ENCODE measurements at regions not wholly inside any gene's neighbourhood (a gene's known extent, or its start where the extent isn't known, plus 50 kb on each side); places are given as distances from the start of the nearest gene placed in this dataset.

- peak; percentile 43 for DNase-seq (ENCODE audit: low read depth)
Measured at GRCh38 chrX:40278340-40279090, 180.8 kb upstream of the BCOR start.

DNA sequence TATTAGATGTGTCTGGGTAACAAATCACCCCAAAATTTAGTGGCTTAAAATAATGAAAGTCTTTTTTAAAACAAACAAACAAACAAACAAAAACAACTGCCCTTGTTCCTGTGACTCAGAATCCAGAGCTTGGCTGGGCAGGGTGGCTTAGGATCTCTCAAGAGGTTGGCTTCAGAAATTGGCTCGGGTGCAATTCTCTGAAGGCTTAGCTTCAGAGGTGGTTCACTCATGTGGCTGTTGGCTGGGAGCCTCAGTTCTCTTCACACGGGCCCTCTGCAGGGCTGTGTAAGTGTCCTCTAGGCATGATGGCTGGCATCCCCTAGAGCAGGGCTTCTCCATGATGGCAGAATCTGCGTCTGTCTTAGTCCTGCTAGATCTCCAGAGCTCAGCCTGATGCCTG is 179.9 kb upstream of the BCOR start:
- no peak for DNase-seq (ENCODE audit: low read depth)

GRCh38 chrX:40273356-40274050 is 175.7 kb upstream of the BCOR start:
- DNase-seq (ENCODE audit: low read depth), result no peak

DNA sequence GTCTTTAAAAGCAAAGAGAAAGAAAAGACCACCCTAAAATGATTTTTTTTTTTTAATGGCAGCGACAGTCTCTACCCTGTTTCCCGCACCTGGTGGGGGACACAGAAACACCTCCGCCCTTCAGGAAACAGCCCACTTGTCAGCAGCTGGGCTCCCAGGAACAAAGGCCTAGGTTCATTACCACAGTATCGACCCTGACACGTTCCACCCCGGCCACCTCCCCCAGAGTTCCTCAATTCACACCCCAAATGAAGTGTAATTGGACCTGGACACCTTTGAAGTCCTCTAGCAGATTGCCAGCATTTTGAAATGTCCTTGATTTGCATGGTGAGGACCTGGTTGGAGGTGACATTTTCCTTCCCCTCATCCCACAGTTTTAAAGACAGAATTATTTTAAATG is 175.0 kb upstream of the BCOR start:
- no peak for DNase-seq (ENCODE audit: low read depth)

GRCh38 chrX:40272141-40272540 is 174.4 kb upstream of the BCOR start:
- no peak for DNase-seq (ENCODE audit: low read depth)

- no peak for DNase-seq (ENCODE audit: low read depth)
Measured at GRCh38 chrX:40268188-40268520, 170.4 kb upstream of the BCOR start.

- DNase-seq (ENCODE audit: low read depth), result no peak
Measured at GRCh38 chrX:40267334-40268187, 169.8 kb upstream of the BCOR start.

- peak; percentile 24 for DNase-seq (ENCODE audit: low read depth)
Measured at GRCh38 chrX:40266490-40267333, 169.0 kb upstream of the BCOR start.

DNA sequence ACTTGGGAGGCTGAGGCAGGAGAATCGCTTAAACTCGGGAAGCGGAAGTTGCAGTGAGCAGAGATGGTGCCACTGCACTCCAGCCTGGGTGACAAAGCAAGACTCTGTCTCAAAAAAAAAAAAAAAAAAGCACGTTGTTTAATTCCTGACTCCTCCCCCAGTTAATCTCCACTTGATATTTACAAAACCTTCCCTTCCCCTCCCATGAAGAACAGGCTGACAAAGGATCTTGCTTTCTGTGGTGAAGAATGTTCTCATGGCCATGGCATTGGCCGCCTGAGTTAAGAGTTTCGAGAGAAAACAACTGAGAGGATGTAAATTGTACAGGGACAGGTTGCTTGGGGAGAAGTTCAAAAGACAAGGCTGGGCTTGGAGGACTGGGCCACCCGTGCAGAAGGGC is 168.2 kb upstream of the BCOR start:
- DNase-seq (ENCODE audit: low read depth), result no peak

- DNase-seq (ENCODE audit: low read depth), result no peak
Measured at GRCh38 chrX:40263014-40263560, 165.3 kb upstream of the BCOR start.

- DNase-seq (ENCODE audit: low read depth), result no peak
Measured at GRCh38 chrX:40262157-40263013, 164.6 kb upstream of the BCOR start.

- no peak for DNase-seq (ENCODE audit: low read depth)
Measured at GRCh38 chrX:40261833-40262156, 164.0 kb upstream of the BCOR start.

DNA sequence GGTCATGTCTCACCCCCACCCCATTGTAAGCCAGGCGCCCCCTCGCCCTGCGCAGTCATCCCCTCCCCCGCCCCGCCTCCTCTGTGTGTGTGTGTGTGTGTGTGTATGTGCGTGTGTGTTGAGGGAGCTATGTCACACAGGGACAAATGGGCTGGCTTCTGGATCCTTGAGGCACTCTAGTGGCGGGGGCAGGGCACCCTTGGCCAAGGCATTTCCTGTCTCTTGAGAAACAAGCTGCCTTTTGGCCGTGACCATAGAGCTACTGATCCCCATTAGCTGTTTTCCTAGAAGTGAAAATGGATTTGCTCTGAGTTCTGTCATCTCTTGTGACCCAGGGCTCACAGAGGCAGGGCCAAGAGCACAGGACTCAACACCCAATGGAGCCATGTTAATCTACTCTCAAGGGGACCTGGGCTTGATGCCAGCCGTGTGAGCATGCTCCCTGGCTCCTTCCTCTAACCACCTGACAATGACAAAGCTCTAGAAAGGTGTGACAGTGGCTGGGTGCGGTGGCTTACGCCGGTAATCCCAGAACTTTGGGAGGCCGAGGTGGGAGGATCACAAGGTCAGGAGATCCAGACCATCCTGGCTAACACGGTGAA is 162.5 kb upstream of the BCOR start:
- DNase-seq (ENCODE audit: low read depth), result no peak

GRCh38 chrX:40258909-40259308 is 161.2 kb upstream of the BCOR start:
- DNase-seq (ENCODE audit: low read depth), result no peak

DNA sequence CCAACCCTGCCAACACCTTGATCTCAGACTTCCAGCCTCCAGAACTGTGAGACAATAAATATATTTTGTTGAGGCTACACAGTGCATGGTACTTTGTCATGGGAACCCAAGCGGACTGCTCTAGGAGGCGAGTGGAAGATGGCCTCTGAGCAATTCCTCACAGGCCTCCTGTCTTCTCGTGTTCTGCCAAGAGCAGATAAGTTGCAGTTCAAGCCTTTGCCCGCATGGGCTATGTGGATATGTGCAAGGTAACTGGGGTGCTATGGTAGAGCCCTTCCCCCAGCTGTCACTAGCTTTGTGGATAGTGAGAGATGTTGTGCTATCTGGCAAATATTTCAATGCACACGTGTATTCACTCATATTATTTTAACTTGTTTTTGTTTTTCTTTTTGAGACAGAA is 156.0 kb upstream of the BCOR start:
- no peak for DNase-seq (ENCODE audit: low read depth)

DNA sequence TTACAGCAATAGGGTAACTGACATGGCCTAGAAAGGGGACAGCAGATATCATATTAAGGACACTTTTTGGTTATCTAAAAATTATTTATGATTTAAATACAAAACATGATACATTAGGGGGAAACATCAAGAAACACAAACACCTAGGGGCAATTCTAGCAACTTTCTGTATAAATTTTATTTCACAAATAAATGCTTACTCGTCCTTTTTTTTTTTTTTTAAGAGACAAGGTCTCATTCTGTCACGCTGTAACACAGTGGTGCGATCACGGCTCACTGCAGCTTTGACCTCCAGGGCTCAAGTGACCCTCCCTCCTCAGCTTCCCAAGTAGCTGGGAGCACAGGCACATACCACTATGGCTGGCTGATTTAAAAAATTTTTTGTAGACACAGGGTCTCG is 151.8 kb upstream of the BCOR start:
- DNase-seq (ENCODE audit: low read depth), result no peak

GRCh38 chrX:40248822-40249221 is 151.1 kb upstream of the BCOR start:
- no peak for DNase-seq (ENCODE audit: low read depth)

DNA sequence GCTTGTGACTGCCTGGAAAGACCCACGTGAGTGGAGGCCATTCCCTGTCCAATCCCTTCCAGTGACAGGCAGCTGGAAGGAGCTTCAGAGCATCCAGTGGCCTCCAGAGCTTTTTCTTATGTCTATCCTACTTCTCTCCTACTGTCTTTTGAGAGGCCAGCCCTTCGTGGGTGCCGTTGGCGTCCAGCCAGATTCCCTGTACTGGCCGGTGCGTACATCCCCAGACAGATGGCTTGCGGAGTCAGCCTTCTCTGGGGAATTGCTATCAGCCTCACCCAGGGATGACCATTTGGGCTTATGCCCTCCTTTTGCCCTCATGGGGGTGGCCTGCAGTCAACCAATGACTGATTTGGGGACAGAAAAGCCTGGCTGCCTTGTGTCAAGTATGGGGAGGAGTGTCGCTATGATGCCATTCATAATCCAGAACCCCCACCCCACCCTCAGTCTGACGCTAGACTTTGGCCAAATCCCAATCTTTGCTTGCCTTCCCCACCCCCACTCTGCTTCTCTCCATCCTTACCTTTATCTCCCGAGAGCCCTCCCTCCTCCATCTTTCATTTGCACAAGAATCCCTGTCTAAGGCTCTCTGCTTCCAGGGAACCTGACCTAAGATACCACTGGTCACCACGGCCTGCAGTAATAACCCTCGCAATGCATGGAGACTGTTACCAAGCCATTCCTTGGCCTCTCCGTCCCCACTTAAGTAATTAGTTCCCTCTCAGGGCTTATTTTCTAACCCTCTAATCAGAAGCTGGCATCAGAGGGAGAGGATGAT is 150.3 kb upstream of the BCOR start:
- DNase-seq (ENCODE audit: low read depth), result no peak

GRCh38 chrX:40247382-40247781 is 149.6 kb upstream of the BCOR start:
- no peak for DNase-seq (ENCODE audit: low read depth)
